ENCODE measurements at regions not wholly inside any gene's neighbourhood (a gene's known extent, or its start where the extent isn't known, plus 50 kb on each side); places are given as distances from the start of the nearest gene placed in this dataset.

DNA sequence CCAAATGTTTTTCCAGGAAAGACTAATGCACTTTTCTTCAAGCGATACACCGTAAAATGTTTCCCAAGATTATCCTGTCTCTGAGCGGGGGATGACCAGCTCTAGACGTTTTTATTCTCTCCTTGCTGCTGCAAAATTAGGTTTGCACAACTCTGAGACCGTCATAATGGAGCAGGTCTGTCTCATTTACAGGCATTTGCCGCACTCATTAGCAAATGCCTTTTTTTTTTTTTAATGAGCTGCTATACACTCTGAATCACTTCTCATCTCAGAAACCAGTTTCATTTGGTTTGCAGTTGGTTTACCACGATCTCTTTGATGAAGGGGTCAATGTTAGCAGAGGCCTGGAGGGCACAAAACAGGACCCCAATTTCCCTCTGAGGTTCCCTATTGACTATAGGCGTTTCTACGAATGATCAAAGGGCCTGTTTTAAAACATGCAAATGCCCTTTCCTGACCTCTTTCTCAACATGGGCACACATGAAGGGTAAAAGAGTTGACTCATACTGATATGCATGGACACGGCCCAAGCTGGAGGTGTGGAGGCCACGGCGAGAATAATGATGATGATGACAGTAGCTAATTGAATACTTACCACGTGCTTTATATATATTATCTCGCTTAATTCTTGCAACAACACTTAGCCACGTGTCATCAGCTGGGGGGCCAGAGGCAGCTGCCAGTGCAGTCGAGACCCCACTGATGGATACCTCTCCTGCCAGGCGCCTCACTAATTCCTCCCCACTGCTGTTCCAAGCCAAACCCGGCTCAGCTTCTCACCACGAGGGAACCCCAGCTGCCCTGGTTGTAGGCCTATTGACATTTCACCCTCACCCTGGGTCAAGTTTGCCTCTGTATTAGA is 89.9 kb upstream of the PTCH1 start (continued):
- no peak for TF ChIP-seq ZBTB21 (CRISPR knock-in tag; IDR thresholded peaks at IDR 0.05; ENCODE audit: borderline replicate concordance)
- no peak for TF ChIP-seq KAT7 (CRISPR knock-in tag; IDR thresholded peaks at IDR 0.05; ENCODE audit: borderline replicate concordance)
- TF ChIP-seq JUN (CRISPR knock-in tag; IDR thresholded peaks at IDR 0.05) = no peak
- TF ChIP-seq ERG (CRISPR knock-in tag; IDR thresholded peaks at IDR 0.05) = no peak
- TF ChIP-seq, protein P1, sequence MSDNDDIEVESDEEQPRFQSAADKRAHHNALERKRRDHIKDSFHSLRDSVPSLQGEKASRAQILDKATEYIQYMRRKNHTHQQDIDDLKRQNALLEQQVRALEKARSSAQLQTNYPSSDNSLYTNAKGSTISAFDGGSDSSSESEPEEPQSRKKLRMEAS (CRISPR knock-in tag; IDR thresholded peaks at IDR 0.05) = no peak
- no peak for TF ChIP-seq CREM (CRISPR knock-in tag; IDR thresholded peaks at IDR 0.05)
- TF ChIP-seq TEAD4 (CRISPR knock-in tag; IDR thresholded peaks at IDR 0.05) = no peak
- TF ChIP-seq, protein P2, sequence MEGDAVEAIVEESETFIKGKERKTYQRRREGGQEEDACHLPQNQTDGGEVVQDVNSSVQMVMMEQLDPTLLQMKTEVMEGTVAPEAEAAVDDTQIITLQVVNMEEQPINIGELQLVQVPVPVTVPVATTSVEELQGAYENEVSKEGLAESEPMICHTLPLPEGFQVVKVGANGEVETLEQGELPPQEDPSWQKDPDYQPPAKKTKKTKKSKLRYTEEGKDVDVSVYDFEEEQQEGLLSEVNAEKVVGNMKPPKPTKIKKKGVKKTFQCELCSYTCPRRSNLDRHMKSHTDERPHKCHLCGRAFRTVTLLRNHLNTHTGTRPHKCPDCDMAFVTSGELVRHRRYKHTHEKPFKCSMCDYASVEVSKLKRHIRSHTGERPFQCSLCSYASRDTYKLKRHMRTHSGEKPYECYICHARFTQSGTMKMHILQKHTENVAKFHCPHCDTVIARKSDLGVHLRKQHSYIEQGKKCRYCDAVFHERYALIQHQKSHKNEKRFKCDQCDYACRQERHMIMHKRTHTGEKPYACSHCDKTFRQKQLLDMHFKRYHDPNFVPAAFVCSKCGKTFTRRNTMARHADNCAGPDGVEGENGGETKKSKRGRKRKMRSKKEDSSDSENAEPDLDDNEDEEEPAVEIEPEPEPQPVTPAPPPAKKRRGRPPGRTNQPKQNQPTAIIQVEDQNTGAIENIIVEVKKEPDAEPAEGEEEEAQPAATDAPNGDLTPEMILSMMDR (IDR thresholded peaks at IDR 0.05) = no peak
- TF ChIP-seq ZNF232 (CRISPR knock-in tag; IDR thresholded peaks at IDR 0.05) = no peak

- ATAC-seq = no peak
- Mint-ChIP-seq H3K4me1 (peaks cover 19% of the 10 kb centered on the region), H3K27ac (no peak overlapping the region), H3K4me3 (no peak overlapping the region), H3K27me3 (ENCODE audit: low read depth) (peaks cover 2% of the 10 kb centered on the region; the same call in 1 of the 2 replicates), H3K36me3 (no peaks in the 10 kb centered on the region), H3K9me3 (no peaks in the 10 kb centered on the region)
- DNase-seq (ENCODE audit: low spot score) = no peak
- TF ChIP-seq RORB (CRISPR knock-in tag; IDR thresholded peaks at IDR 0.05) (no peak), ZNF671 (CRISPR knock-in tag; IDR thresholded peaks at IDR 0.05) (no peak), ATF3 (CRISPR knock-in tag; conservative IDR thresholded peaks at IDR 0.05) (no peak), ZNF219 (CRISPR knock-in tag; IDR thresholded peaks at IDR 0.05; ENCODE audit: borderline replicate concordance) (no peak), OVOL2 (CRISPR knock-in tag; IDR thresholded peaks at IDR 0.05; ENCODE audit: borderline replicate concordance) (no peak), ELF4 (CRISPR knock-in tag; IDR thresholded peaks at IDR 0.05; ENCODE audit: low read depth) (no peak), ATF1 (CRISPR knock-in tag; IDR thresholded peaks at IDR 0.05) (no peak), E2F5 (CRISPR knock-in tag; IDR thresholded peaks at IDR 0.05) (no peak), ZNF232 (CRISPR knock-in tag; IDR thresholded peaks at IDR 0.05) (no peak), PRRX2 (CRISPR knock-in tag; IDR thresholded peaks at IDR 0.05) (no peak)
- TF ChIP-seq, protein P3, sequence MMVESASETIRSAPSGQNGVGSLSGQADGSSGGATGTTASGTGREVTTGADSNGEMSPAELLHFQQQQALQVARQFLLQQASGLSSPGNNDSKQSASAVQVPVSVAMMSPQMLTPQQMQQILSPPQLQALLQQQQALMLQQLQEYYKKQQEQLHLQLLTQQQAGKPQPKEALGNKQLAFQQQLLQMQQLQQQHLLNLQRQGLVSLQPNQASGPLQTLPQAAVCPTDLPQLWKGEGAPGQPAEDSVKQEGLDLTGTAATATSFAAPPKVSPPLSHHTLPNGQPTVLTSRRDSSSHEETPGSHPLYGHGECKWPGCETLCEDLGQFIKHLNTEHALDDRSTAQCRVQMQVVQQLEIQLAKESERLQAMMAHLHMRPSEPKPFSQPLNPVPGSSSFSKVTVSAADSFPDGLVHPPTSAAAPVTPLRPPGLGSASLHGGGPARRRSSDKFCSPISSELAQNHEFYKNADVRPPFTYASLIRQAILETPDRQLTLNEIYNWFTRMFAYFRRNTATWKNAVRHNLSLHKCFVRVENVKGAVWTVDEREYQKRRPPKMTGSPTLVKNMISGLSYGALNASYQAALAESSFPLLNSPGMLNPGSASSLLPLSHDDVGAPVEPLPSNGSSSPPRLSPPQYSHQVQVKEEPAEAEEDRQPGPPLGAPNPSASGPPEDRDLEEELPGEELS (CRISPR knock-in tag; IDR thresholded peaks at IDR 0.05) = no peak
- TF ChIP-seq, protein P4, sequence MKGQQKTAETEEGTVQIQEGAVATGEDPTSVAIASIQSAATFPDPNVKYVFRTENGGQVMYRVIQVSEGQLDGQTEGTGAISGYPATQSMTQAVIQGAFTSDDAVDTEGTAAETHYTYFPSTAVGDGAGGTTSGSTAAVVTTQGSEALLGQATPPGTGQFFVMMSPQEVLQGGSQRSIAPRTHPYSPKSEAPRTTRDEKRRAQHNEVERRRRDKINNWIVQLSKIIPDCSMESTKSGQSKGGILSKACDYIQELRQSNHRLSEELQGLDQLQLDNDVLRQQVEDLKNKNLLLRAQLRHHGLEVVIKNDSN (CRISPR knock-in tag; IDR thresholded peaks at IDR 0.05) = no peak
- TF ChIP-seq, protein P5, sequence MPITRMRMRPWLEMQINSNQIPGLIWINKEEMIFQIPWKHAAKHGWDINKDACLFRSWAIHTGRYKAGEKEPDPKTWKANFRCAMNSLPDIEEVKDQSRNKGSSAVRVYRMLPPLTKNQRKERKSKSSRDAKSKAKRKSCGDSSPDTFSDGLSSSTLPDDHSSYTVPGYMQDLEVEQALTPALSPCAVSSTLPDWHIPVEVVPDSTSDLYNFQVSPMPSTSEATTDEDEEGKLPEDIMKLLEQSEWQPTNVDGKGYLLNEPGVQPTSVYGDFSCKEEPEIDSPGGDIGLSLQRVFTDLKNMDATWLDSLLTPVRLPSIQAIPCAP (CRISPR knock-in tag; IDR thresholded peaks at IDR 0.05) = no peak
- ChIA-PET POLR2A (no interaction called here), CTCF (interaction anchor here (0.7 to 1.1 kb wide), 2 partner anchors 11 to 265 kb away, joined by 4 read pairs; no protein-coding TSS in a partner anchor)
These were observed 89.2 kb upstream of the PTCH1 start for GRCh38 chr9:95605816-95606488.

Measured in WTC11 (cell line).